Astrocyte (in vitro differentiated cells and primary cell): ENCODE measurements at regions not wholly inside any gene's neighbourhood (a gene's known extent, or its start where the extent isn't known, plus 50 kb on each side); places are given as distances from the start of the nearest gene placed in this dataset.

Source experiments
- DNase-seq: peaks from one replicate; pipeline ENCODE4 v3.0.0-alpha.2; 2010; ENCODE audit warnings: low read depth
- FAIRE-seq: peaks from 2 replicates; lab custom pipeline; 2011; peaks lifted over from hg19 to GRCh38; lab: Jason Lieb, UNC
- H2AFZ ChIP-seq: 2 replicates; pipeline ENCODE4 v1.6.0; 2012; ENCODE audit warnings: low read depth, low read length, inconsistent platforms
- H3K27ac ChIP-seq: 2 replicates; pipeline ENCODE4 v1.5.1; 2011; ENCODE audit warnings: low read depth, low read length, inconsistent platforms
- H3K27me3 ChIP-seq: 2 replicates; pipeline ENCODE4 v1.6.0; 2011; ENCODE audit warnings: low read length, inconsistent platforms; ENCODE audit not compliant: insufficient read depth
- H3K36me3 ChIP-seq: 2 replicates; pipeline ENCODE4 v1.5.1; 2011; ENCODE audit warnings: low read length, inconsistent platforms; ENCODE audit not compliant: insufficient read depth
- H3K4me1 ChIP-seq: 2 replicates; pipeline ENCODE4 v1.5.1; 2011; ENCODE audit warnings: low read length, inconsistent platforms; ENCODE audit not compliant: insufficient read depth
- H3K4me2 ChIP-seq: 2 replicates; pipeline ENCODE4 v1.6.0; 2012; ENCODE audit warnings: low read length, inconsistent platforms
- H3K4me3 ChIP-seq: 2 replicates; pipeline ENCODE4 v1.5.1; 2011; ENCODE audit warnings: low read depth, mild to moderate bottlenecking, low read length, inconsistent platforms; ENCODE audit not compliant: insufficient read depth
- H3K79me2 ChIP-seq: 2 replicates; pipeline ENCODE4 v1.6.0; 2012; ENCODE audit warnings: mild to moderate bottlenecking, low read length, inconsistent platforms; ENCODE audit not compliant: insufficient read depth
- H3K9ac ChIP-seq: 2 replicates; pipeline ENCODE4 v1.6.0; 2012; ENCODE audit warnings: mild to moderate bottlenecking, low read length, inconsistent platforms
- H3K9me3 ChIP-seq: 2 replicates; pipeline ENCODE4 v1.5.1; 2012; ENCODE audit warnings: low read depth, mild to moderate bottlenecking, low read length, inconsistent platforms; ENCODE audit not compliant: insufficient read depth
- H4K20me1 ChIP-seq: 2 replicates; pipeline ENCODE4 v1.6.0; 2012; ENCODE audit warnings: low read length, inconsistent platforms; ENCODE audit not compliant: insufficient read depth
- H3K27ac Mint-ChIP-seq: one replicate; pipeline ENCODE4 v1.8.0; 2021; ENCODE audit warnings: mild to moderate bottlenecking, mixed read lengths; ENCODE audit not compliant: unreplicated experiment
- H3K27me3 Mint-ChIP-seq: one replicate; pipeline ENCODE4 v1.8.0; 2021; ENCODE audit warnings: low read depth, mixed read lengths; ENCODE audit not compliant: unreplicated experiment
- H3K36me3 Mint-ChIP-seq: one replicate; pipeline ENCODE4 v1.8.0; 2021; ENCODE audit warnings: low read depth, mixed read lengths; ENCODE audit not compliant: unreplicated experiment
- H3K4me1 Mint-ChIP-seq: one replicate; pipeline ENCODE4 v1.8.0; 2021; ENCODE audit warnings: low read depth, mixed read lengths; ENCODE audit not compliant: unreplicated experiment
- H3K4me3 Mint-ChIP-seq: one replicate; pipeline ENCODE4 v1.8.0; 2021; ENCODE audit warnings: mild to moderate bottlenecking, moderate library complexity, mixed read lengths; ENCODE audit not compliant: unreplicated experiment
- H3K9me3 Mint-ChIP-seq: one replicate; pipeline ENCODE4 v1.8.0; 2021; ENCODE audit warnings: mild to moderate bottlenecking, mixed read lengths; ENCODE audit not compliant: unreplicated experiment
- CTCF ChIP-seq: IDR thresholded peaks from 2 replicates; pipeline ENCODE4 v1.5.1; 2011; ENCODE audit warnings: low read depth, mild to moderate bottlenecking, inconsistent platforms, low read length, moderate library complexity; ENCODE audit not compliant: insufficient read depth
- EZH2 ChIP-seq: IDR thresholded peaks from 2 replicates; pipeline ENCODE4 v1.6.1; 2012; ENCODE audit warnings: mild to moderate bottlenecking, low read length, inconsistent platforms; ENCODE audit not compliant: insufficient read depth

DNA sequence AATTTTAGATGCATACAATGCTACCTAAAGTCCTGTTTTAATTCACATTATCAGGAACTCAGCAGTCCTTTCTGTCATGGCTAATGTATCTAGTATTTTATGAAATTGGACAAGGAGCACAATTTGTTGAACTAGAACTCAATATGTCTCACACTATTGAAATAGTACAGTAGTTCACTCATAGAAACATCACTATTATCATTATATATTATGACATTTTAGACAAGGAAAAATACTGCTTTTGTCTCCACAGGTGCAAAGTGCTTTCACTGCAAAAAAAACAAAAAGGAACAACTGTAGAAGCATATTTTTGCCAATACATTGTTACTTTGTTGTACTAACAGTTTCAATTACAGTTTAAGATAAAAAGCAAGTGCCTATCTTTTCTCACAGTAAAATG lies 419.2 kb upstream of the CDH19 start:
- H2AFZ ChIP-seq: no peak overlapping the region
- Mint-ChIP-seq H3K27ac (no peak overlapping the region), H3K27me3 (no peaks in the 10 kb centered on the region), H3K36me3 (no peaks in the 10 kb centered on the region), H3K4me3 (no peak overlapping the region), H3K9me3 (no peaks in the 10 kb centered on the region), H3K4me1 (no peaks in the 10 kb centered on the region)
- H3K36me3 ChIP-seq: no peaks in the 10 kb centered on the region
- H4K20me1 ChIP-seq: no peaks in the 10 kb centered on the region
- no peak overlapping the region for H3K9ac ChIP-seq
- H3K27ac ChIP-seq: no peak overlapping the region
- no peak overlapping the region for H3K4me2 ChIP-seq
- no peaks in the 10 kb centered on the region for H3K27me3 ChIP-seq
- no peak for FAIRE-seq
- TF ChIP-seq CTCF (no peak), EZH2 (no peak)
- H3K9me3 ChIP-seq: no peaks in the 10 kb centered on the region
- H3K4me1 ChIP-seq: no peaks in the 10 kb centered on the region
- DNase-seq: no peak
- H3K79me2 ChIP-seq: no peaks in the 10 kb centered on the region
- no peak overlapping the region for H3K4me3 ChIP-seq

- Histone ChIP-seq H4K20me1 (no peaks in the 10 kb centered on the region), H3K9ac (no peak overlapping the region), H2AFZ (no peak overlapping the region), H3K4me2 (no peak overlapping the region), H3K79me2 (no peaks in the 10 kb centered on the region), H3K27ac (no peak overlapping the region), H3K27me3 (no peaks in the 10 kb centered on the region), H3K9me3 (no peaks in the 10 kb centered on the region), H3K4me1 (no peaks in the 10 kb centered on the region), H3K36me3 (no peaks in the 10 kb centered on the region), H3K4me3 (no peak overlapping the region)
- FAIRE-seq (no peak), DNase-seq (peak; percentile 51)
- H3K4me1 Mint-ChIP-seq: peaks cover 3% of the 10 kb centered on the region
- no peaks in the 10 kb centered on the region for H3K9me3 Mint-ChIP-seq
- no peak overlapping the region for H3K27ac Mint-ChIP-seq
- H3K36me3 Mint-ChIP-seq: no peaks in the 10 kb centered on the region
- TF ChIP-seq CTCF (no peak), EZH2 (no peak)
- no peak overlapping the region for H3K4me3 Mint-ChIP-seq
- no peaks in the 10 kb centered on the region for H3K27me3 Mint-ChIP-seq
Measured at GRCh38 chr18:67010919-67011318, 407.0 kb upstream of the CDH19 start.

DNA sequence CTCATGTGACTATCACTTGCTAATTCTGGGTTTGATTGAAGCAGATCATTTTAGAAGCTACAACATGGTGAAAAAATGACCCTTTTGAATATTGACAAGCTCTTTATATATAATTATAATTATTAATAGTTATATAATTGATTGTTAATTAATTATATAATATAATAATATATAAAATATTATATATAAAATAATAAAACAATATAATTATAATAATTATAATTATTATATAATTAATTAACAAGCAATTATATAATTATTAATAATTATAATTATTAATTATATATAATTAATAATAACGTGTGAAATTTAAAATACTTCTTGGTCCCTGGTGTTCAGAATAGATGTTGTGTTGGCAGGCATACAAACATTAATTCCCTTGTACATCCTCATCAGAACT lies 404.1 kb upstream of the CDH19 start:
- no peak for DNase-seq
- no peak overlapping the region for H3K4me3 Mint-ChIP-seq
- Histone ChIP-seq H3K27ac (no peak overlapping the region), H3K27me3 (no peaks in the 10 kb centered on the region), H3K9me3 (no peaks in the 10 kb centered on the region), H3K36me3 (no peaks in the 10 kb centered on the region), H3K4me3 (no peak overlapping the region), H3K79me2 (no peaks in the 10 kb centered on the region), H3K9ac (no peak overlapping the region), H4K20me1 (no peaks in the 10 kb centered on the region), H3K4me1 (no peaks in the 10 kb centered on the region), H2AFZ (no peak overlapping the region), H3K4me2 (no peak overlapping the region)
- no peak for FAIRE-seq
- peaks cover 3% of the 10 kb centered on the region for H3K4me1 Mint-ChIP-seq
- no peaks in the 10 kb centered on the region for H3K36me3 Mint-ChIP-seq
- H3K27me3 Mint-ChIP-seq: no peaks in the 10 kb centered on the region
- TF ChIP-seq EZH2 (no peak), CTCF (no peak)
- no peak overlapping the region for H3K27ac Mint-ChIP-seq
- H3K9me3 Mint-ChIP-seq: no peaks in the 10 kb centered on the region
